ENCODE measurements at regions not wholly inside any gene's neighbourhood (a gene's known extent, or its start where the extent isn't known, plus 50 kb on each side); places are given as distances from the start of the nearest gene placed in this dataset.

DNA sequence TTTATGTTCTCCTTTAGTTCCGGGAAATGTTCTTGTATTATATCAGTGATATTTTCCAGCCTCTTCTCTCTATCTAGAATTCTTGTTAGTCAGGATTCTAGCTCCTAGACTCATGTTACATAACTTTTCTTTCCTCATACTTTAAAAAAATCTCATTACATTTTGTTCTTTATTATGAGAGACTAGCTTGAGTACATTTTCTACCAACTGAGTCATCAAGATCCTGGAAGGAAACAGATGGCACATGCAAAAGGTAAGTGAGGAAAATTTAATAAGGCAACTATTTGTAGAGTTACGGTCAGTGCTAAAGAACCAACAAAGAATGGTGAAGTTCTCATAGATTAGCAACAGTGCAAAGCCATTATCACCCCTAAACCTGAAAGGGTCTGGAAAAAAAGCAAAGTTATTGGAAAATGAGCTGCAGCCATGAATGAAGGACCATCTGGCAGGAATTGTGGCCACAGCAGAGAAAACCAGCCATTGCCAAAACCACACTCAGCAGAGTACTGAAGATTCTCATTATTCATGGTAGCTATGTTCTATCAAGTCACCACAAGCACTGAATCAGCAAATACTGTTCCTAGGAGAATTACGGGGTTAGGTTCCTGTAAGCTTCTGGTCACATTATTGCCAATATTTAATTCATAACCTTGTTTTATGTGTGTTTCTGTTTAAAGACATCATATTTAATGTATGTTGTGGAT is 98.3 kb upstream of the C7orf33 start:
- TF ChIP-seq EP300 (IDR thresholded peaks at IDR 0.05; ENCODE audit: borderline replicate concordance in 1 of 2, low read depth in 1 of 2, low read length in 1 of 2) (no peak), TEAD4 (IDR thresholded peaks at IDR 0.05; ENCODE audit: borderline replicate concordance, insufficient read depth) (no peak), GATA2 (CRISPR knock-in tag; IDR thresholded peaks at IDR 0.05) (no peak), RFX5 (IDR thresholded peaks at IDR 0.05; ENCODE audit: low read length) (no peak), JUND (IDR thresholded peaks at IDR 0.05) (no peak), EZH2phosphoT487 (IDR thresholded peaks at IDR 0.05; ENCODE audit: borderline replicate concordance, low read depth) (no peak), PBX3 (IDR thresholded peaks at IDR 0.05) (no peak)
- TF ChIP-seq, protein P1, sequence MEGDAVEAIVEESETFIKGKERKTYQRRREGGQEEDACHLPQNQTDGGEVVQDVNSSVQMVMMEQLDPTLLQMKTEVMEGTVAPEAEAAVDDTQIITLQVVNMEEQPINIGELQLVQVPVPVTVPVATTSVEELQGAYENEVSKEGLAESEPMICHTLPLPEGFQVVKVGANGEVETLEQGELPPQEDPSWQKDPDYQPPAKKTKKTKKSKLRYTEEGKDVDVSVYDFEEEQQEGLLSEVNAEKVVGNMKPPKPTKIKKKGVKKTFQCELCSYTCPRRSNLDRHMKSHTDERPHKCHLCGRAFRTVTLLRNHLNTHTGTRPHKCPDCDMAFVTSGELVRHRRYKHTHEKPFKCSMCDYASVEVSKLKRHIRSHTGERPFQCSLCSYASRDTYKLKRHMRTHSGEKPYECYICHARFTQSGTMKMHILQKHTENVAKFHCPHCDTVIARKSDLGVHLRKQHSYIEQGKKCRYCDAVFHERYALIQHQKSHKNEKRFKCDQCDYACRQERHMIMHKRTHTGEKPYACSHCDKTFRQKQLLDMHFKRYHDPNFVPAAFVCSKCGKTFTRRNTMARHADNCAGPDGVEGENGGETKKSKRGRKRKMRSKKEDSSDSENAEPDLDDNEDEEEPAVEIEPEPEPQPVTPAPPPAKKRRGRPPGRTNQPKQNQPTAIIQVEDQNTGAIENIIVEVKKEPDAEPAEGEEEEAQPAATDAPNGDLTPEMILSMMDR (IDR thresholded peaks at IDR 0.05) = no peak
- TF ChIP-seq, protein P2, sequence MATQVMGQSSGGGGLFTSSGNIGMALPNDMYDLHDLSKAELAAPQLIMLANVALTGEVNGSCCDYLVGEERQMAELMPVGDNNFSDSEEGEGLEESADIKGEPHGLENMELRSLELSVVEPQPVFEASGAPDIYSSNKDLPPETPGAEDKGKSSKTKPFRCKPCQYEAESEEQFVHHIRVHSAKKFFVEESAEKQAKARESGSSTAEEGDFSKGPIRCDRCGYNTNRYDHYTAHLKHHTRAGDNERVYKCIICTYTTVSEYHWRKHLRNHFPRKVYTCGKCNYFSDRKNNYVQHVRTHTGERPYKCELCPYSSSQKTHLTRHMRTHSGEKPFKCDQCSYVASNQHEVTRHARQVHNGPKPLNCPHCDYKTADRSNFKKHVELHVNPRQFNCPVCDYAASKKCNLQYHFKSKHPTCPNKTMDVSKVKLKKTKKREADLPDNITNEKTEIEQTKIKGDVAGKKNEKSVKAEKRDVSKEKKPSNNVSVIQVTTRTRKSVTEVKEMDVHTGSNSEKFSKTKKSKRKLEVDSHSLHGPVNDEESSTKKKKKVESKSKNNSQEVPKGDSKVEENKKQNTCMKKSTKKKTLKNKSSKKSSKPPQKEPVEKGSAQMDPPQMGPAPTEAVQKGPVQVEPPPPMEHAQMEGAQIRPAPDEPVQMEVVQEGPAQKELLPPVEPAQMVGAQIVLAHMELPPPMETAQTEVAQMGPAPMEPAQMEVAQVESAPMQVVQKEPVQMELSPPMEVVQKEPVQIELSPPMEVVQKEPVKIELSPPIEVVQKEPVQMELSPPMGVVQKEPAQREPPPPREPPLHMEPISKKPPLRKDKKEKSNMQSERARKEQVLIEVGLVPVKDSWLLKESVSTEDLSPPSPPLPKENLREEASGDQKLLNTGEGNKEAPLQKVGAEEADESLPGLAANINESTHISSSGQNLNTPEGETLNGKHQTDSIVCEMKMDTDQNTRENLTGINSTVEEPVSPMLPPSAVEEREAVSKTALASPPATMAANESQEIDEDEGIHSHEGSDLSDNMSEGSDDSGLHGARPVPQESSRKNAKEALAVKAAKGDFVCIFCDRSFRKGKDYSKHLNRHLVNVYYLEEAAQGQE (IDR thresholded peaks at IDR 0.05; ENCODE audit: low read depth, low read length) = no peak
- TF ChIP-seq, protein P3, sequence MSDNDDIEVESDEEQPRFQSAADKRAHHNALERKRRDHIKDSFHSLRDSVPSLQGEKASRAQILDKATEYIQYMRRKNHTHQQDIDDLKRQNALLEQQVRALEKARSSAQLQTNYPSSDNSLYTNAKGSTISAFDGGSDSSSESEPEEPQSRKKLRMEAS (IDR thresholded peaks at IDR 0.05; ENCODE audit: low read depth) = no peak

Data from SK-N-SH (cell line).